Hepatic stellate cell (primary cell): ENCODE measurements at regions not wholly inside any gene's neighbourhood (a gene's known extent, or its start where the extent isn't known, plus 50 kb on each side); places are given as distances from the start of the nearest gene placed in this dataset.

ENCODE experiments used
- DNase-seq: peaks from one replicate; pipeline ENCODE4 v3.0.0; 2011; ENCODE audit warnings: low spot score

DNA sequence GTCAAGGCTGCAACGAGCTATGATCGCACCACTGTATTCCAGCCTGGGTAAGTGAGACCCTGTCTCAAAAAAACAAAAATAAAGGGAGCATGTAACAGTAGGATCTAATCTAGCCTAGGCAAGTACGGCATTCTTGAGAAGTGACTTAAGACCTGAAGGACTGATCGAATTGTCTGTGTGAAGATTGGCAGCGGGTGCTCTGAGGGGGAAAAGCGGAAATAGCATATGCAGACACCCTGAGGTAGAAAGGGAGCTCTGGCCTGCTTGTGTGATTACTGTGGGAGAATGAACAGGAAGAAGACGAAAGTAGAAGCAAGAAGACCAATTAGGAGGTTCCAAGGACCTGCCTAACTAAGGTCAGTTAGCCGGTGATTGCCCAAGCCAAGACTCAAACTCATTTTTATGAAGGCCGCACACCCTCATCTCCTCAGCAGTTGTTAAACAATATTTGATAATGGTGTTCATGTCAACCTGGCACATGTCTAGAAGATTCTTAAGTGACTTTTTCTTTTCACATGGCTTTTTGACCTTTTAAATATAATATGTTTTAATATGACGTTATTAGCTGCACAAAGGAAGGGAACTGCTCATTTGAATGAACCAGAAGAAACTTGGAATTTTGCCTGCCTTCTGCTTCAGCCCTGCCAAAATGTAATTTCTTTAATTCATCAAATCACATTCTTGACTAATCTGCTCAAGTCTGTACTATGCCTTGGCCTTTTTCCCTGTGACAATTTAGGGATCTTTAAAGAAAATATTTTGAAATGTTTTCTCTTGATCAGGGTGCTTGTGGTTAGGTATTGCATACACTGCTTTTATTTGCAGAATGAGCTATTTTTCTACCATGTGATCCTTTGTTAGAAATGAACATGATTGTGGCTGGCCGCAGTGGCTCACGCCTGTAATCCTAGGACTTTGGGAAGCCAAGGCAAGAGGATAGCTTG is 289.2 kb upstream of the DMRT1 start:
- DNase-seq, result no peak

DNA sequence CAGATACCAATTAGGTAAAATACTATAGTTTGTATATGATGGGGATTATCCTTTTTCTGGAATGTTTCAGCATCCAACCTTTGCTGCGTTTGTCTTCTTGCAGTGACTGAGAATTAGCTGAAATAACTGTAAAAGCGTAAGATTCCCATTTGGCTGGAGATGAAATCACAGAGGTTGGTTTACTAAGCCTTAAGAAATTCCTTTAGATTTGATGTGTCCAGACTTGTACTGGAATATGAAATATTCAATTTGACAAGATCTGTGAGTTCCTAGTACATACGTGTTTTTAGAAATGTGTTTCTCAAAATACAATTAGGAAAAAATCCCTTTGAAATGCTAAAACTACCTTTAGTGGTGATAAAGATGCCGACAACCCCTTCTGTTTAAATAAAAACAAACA is 286.0 kb upstream of the DMRT1 start:
- DNase-seq, result no peak

DNA sequence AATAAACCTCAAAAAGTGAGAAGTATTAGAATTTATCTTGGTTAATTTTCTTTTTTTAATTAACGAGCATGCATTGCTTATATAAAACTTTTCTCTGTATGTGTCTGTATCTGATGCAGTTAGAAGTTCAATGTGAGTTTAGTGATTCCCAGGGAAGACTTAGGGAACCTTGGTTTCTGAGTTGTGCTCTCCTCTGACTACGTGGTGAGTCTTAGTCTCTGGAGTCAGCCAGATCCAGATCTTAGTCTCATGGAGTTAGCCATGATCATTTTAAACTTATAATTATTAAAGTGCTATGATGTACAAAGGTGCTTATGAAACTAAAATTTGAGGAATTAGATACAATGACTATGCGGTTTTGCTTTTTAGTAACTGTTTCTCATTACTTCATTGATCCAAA is 285.3 kb upstream of the DMRT1 start:
- no peak for DNase-seq

DNA sequence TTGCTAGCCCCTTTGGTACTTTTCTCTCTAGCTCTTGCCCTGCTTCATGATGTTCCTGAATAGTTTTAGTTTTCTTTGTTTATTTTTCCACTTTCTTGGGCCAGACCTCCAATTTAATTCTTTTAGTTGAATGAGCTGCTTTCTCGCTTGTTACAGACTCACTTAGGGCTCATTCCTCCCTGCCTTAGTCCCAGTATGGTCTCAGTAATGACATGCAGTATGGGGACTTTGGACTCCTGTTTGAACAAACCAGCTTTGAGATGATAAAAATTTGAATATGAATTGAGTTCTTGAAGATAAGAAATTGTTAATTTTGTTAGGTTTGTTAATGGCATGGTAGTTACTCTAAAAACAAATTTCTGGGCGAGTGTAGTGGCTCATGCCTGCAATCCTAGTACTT is 284.8 kb upstream of the DMRT1 start:
- DNase-seq, result no peak

DNA sequence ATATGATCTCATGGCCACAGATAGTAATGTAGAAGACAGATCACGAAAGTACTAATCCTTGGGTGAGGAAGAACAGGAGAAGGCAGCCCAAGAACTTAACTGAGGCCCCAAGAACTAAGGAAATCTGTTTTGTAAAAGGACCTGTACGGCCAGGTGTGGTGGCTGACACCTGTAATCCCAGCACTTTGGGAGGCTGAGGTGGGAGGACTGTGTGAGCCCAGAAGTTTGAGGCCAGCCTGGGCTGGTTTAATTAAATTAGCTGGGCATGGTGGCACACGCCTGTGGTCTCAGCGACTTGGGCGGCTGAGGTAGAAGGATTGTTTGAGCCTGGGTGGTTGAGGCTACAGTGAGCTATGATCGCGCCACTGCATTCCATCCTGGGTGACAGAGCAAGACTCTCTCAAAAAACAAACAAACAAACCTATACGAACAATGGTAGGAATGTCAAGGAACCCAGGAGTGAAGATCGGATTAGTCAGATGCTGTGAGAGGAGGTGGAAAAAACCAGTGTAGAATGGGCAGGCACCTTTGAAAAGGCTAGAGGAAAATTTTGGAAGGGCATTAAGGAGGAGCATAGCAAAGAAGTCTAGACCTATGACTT is 283.8 kb upstream of the DMRT1 start:
- DNase-seq, result no peak

DNA sequence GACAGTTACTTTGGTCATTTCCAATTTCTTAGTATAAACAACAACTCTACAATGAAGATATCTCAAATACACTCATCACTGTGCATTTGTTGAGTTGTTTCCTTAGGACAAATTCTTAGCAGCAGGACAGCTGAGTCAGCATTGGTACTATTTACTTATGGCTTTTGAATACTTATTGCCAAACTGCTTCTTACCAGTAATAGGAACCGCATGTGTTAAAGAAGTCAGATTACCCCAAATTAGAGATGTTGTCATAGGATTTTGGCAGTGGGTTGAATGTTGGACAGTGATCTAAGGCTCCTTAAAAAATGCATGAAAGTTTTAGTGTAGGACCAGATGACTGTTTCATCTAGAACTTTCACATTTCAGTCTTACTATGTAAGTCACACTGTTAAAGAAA is 280.1 kb upstream of the DMRT1 start:
- DNase-seq, result no peak

DNA sequence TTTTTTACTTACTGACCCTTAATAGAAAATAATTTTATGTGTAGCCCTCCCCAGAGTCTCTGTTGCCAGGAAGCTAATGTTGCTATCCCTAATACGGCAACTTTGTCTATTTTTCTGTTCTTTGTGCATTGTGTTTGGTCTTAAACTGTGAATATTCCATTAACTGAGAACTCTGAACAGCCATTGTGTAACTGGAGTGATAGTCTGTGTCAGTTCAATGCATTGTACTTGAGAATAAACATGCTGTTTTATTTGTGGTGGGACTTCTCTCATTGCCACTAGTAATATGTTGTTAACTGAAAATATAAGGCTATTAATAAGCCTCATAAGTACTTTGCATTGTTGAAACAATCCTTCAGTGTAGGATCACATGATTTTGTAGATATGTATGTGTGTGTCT is 278.3 kb upstream of the DMRT1 start:
- no peak for DNase-seq

DNA sequence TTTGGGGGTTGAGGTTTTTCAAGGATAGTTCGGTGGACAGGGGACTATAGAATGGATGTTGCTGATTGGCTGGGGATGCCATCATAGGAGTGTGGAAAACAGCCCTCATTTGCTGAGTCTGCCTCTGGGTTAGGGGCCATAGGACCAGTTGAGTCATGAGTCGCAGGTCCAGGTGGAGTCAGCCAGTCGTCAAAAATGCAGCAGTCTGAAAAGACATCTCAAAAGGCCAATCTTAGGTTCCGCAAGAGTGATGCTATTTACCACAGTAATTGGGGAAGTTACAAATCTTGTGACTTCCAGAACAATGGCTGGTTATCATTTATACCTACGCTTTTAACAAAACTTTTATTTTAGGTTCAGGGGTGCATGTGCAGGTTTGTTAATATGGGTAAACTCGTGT is 276.0 kb upstream of the DMRT1 start:
- no peak for DNase-seq

DNA sequence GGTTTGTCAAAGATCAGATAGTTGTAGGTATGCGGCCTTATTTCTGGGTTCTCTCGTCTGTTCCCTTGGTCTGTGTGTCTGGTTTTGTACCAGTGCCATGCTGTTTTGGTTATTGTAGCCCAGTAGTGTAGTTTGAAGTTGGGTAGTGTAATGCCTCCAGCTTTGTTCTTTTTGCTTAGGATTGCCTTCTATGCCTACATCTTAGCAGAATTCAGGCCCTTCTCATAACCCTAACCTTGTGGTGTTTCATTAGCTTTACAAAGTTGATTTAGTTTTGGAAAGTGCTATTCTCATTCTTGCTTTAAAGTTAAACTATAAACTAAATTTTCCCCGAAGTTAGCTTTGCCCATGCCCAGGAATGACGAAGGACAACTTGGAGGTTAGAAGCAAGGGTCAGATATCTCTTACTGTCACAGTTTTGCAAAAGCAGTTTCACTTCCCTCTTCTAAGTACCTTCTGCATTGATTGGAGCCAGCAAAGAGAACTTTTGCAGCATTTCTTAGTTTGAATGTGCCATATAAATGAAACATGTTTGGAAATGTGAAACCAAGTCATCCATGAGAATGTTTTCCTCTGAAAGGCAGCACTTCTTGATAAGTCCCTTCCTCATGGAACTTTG is 274.3 kb upstream of the DMRT1 start:
- DNase-seq, result no peak

DNA sequence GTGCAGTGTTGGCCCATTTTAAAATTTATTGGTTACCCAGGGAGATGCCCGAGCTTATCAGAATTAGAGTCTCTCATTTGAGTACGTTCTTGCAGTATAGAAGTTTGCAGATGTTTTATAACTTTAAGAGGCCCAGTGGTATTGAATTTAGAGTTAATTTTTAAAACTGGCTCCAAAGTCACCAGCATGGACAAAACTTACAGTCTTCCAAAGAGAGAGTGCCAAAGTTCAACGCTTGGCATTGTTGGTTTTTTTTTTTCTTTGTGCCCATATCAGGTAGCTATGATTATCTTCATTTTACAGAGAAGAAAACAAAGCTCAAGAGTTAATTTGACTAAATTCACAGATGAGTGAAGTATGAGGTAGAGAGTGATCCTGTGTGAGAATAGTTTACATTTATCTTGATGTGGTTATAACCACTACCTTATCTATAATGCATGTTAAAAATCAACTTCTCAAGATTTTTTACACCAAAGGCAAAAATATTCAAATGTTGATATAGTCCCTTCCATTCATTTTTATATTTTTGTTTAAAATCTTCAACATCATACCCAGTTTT is 273.7 kb upstream of the DMRT1 start:
- no peak for DNase-seq

DNA sequence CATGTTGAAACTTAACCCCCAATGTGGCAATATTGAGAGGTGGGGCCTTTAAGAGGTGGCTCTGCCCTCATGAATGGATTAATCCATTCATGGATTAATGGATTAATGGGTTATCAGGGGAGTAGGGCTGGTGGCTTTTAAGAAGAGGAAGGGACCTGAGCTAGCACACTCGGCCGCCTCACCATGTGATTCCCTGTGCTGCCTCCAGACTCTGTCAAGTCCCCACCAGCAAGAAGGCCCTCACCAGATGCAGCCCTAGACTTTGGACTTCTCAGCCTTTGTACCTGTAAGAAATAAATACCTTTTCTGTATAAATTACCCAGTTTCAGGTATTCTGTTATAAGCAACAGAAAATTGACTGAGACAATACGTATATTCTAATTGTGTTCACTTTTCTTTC is 272.2 kb upstream of the DMRT1 start:
- DNase-seq, result no peak

DNA sequence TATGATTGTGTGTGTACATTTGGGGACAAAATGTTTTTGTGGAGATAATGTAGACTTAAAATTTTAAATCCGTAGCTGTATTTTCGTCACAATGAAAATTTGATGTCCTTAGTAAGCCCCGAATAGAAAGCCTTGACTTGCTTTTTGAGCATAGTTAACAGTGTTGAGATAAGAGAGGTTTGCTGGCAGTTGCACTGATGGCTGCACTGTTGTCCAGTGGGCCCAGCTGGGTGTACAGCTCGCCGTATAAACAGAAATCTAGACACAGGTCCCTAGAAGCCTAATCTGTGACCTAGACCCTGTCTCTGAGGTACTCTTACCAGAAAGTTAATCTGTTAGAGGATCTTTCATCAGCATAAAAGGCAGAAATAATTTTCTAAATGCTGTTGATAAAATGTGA is 271.3 kb upstream of the DMRT1 start:
- no peak for DNase-seq

DNA sequence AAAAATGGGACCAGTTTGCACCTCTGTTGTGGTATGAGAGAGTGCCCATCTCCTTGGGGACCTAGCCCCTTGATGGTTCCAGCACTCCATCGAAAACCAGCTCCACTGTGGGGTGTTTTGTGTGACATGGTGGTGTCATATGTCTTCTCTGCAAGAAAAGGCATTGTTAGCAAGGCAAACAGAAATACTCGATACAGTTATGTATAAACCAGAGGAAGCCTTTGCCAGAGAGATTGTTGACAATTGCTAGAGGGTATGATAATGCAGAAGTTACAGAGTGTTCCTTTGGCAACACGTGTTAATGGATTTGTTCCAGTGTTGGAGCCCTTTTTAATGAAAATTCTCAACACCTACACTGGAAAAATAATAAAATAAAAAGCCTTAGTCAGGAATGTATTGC is 270.4 kb upstream of the DMRT1 start:
- no peak for DNase-seq

DNA sequence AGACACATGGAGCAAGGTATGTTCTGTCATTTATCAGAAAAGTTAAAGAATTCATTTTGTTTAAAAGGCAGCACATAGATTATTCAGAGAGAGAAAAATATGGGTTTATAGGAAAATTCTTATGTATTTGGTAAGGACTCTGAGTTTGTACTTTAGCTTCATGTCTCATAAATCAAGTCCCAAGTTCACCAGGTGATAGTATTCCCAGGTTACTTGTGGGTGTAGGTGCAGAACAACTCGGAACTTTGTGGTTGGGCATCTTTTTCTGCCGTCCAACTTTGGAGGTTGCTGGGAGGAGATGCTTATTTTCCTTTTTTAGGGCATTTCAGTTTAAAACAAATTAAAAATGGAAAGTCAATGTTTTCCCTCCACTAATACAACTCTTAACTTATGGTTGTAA is 269.8 kb upstream of the DMRT1 start:
- no peak for DNase-seq

DNA sequence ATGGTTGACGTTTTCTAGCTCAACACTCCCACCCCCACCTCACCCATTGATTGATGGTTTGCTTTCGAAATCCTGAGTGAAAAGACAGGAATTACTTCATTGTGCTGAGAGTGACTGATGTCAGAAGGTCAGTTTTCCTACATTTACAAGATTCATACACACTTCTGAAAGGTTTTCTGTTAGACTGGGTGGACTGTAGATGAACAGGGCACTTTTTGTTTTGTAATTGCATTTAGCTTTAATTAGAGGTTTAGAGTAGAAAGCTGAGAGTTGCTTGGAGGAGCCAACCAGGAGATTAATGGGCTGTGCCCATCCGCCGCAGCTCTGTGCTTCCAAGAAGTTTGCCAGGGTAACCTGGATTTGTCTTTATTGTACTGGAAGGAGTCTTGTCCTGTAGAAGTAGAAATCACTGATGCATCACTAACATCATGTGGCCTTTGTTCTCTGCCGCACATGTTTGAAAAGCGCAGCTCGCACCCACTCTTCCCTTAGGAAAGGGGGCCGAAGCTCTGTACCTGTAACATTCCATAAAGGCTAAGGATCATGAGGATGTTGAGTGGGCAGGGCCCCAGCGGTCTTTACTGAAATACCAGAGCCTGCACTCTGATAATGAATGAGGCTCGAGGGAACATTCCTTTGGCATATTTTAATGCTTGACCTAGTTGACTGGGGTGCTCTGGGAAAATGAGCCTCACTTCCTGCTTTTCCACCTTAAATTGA is 267.6 kb upstream of the DMRT1 start:
- DNase-seq, result no peak

DNA sequence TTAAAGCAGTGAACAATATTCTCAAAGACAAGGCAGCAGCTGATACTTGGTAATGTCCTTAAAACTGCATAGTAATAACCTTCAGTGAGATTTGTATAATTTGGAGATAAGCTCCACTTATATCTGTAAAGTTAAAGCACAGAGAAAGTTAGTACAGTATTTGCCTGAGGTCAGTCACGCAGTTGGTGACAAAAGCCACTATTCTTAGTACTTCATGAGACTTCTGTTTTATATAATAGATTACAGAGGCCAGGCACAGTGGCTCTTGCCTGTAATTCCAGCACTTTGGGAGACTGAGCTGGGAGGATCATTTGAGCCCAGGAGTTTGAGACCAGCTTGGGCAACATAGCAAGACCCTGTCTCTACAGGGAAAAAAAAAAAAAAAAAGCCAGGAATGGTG is 266.4 kb upstream of the DMRT1 start:
- no peak for DNase-seq

DNA sequence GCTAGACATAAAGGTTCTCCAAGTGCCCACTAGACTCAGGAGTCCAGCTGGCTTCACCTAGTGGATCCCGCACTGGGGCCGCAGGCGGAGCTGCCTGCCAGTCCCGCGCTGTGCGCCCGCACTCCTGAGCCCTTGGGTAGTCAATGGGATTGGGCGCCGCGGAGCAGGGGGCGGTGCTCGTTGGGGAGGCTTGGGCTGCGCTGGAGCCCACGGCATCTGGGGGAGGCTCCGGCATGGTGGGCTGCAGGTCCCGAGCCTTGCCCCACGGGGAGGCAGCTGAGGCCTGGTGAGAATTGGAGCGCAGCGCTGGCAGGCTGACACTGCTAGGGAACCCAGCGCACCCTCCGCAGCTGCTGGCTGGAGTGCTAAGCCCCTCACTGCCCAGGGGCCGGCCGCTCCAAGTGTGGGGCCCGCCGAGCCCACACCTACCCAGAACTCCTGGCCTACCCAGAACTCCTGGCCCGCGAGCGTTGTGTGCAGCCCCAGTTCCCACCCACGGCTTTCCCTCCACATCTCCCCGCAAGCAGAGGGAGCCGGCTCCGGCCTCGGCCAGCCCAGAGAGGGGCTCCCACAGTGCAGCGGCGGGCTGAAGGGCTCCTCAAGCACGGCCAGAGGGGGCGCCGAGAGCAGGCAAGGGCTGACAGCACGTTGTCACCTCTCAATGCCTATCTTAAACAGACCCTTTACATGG is 260.7 kb upstream of the DMRT1 start:
- DNase-seq, result no peak

DNA sequence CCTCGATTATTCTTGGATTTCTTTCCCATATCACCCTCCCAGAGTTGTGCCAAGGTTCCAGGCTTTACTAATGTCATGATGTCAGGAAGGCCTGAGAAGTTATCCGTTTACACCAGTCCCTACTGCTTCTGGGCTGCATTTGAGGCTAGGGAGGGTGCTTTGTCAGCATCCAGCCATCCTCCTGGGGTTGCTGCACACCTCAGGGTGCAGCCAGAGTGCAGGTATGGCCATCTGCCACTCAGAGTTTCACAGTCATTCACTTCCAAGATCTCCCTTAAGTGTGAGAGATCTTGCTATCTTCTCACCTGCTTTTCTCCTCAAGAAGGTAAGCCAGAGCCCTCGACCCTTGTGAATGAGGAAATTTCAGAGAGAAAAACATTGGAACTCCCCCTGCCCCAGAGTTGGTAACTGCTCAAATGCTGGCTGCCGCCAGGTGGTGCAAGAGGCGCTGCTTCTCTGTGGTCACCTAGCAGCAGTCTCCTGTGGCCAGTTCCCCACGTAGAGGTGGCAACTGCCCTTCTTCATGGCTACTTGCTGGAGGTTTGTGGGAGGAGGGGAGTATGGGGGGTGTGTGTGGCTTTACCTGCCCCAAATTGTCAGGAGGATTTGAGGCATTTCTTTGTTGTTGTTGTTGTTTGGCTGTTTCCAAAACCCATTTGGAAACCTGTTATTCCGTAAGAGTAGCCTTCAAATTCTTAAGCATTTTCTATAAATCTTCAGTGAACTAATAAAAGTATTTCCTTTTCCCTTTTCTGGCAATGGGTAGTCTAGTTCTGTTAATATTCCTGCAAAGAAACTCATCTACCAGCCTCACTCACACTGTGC is 259.6 kb upstream of the DMRT1 start:
- no peak for DNase-seq

DNA sequence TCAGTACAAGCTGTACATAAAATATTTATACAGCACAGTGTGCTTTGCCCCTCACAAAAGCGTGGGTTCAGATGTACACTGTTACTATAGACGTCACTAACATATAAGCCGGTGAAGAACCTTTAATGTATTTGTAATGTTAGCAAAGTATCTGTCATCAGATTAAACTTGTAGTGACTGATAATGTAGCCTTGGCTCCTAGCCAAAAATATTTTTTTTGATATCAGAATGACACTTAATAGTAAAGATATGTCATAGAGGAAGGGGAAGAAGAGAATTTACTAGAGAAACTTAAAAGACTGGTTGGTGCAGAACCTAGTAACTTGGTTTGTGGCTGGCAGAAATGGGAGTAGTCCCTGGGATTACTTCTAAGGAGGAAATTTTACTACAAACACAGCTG is 258.7 kb upstream of the DMRT1 start:
- DNase-seq, result no peak

DNA sequence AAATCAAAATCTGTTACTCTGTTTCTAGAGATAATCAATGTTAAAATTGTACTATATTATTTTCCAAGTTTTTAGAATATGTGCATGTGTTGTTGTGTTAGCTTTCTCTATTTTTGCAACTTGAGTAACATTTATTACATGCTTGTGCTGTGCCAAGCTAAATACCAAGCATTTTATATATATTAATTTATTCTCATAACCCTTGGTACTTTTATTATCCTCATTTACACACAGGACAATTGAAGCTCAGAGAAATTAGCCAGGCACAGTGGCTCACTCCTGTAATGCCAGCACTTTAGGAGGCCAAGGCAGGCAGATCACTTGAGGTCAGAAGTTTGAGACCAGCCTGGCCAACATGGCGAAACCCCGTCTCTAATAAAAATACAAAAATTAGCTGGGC is 254.0 kb upstream of the DMRT1 start:
- DNase-seq, result no peak

DNA sequence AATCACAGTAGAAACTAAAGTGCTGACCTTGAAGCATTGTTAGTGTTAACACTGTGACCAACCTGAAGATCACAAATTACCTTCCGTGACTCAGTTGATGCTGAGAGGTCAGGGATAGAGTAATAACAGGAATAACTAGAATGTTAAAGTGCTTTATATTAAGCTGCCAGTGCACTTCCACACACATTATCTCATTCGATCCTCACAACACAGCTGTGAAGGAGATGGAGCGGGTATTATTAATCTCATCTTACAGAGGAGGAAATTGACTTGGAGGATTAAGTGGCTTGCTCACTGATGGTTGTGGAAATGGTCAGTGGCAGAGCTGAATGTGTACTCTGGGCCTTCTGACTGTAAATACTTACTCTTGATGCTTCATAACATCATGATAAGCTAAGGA is 252.5 kb upstream of the DMRT1 start:
- DNase-seq, result no peak
